Spleen (tissue), 11 donors: ENCODE measurements at regions not wholly inside any gene's neighbourhood (a gene's known extent, or its start where the extent isn't known, plus 50 kb on each side); places are given as distances from the start of the nearest gene placed in this dataset.

Source experiments
- DNase-seq: peaks from one replicate; pipeline ENCODE4 v3.0.0-alpha.2; 2020
- H3K27ac ChIP-seq, 8 donors: fragments of 200-600 bp; sonication (generic) in 7 of 8; 1 replicate in 4 of 8; 2 replicates in 4 of 8; pipeline versions ENCODE4 v1.5.0 to v1.8.0; 2016 to 2021; ENCODE audit warnings: inconsistent platforms in 4 of 8, mild to moderate bottlenecking in 4 of 8, moderate library complexity in 1 of 8
- H3K27me3 ChIP-seq, 7 donors: fragments of 200-600 bp; sonication (generic) in 6 of 7; replicated peaks in 1 of 7; 1 replicate in 4 of 7; 2 replicates in 3 of 7; pipeline versions ENCODE4 v1.5.0 to v1.8.0; 2016 to 2021; ENCODE audit warnings: inconsistent platforms in 3 of 7, mild to moderate bottlenecking in 1 of 7
- H3K36me3 ChIP-seq, 6 donors: fragments of 200-600 bp; sonication (generic) in 5 of 6; 1 replicate in 4 of 6; 2 replicates in 2 of 6; pipeline versions ENCODE4 v1.5.0 to v1.8.0; 2016 to 2021; ENCODE audit warnings: inconsistent platforms in 2 of 6
- H3K4me1 ChIP-seq, 6 donors: fragments of 200-600 bp; sonication (generic) in 5 of 6; 1 replicate in 3 of 6; 2 replicates in 3 of 6; pipeline versions ENCODE4 v1.5.0 to v1.8.0; 2016 to 2021; ENCODE audit warnings: inconsistent platforms in 3 of 6
- H3K4me3 ChIP-seq, 8 donors: fragments of 200-600 bp; sonication (generic) in 7 of 8; 1 replicate in 4 of 8; 2 replicates in 4 of 8; pipeline versions ENCODE4 v1.5.0 to v1.8.0; 2016 to 2021; ENCODE audit warnings: inconsistent platforms in 4 of 8, mild to moderate bottlenecking in 4 of 8, moderate library complexity in 2 of 8
- H3K9me3 ChIP-seq, 8 donors: fragments of 200-600 bp; sonication (generic) in 7 of 8; 1 replicate in 4 of 8; 2 replicates in 4 of 8; pipeline versions ENCODE4 v1.5.0 to v1.8.0; 2016 to 2021; ENCODE audit warnings: inconsistent platforms in 4 of 8
- CTCF ChIP-seq, 11 experiments: fragments of 200-600 bp in 7 of 11; fragments of 450-650 bp in 4 of 11; sonication (generic) in 4 of 11; IDR thresholded peaks in 8 of 11; conservative IDR thresholded peaks in 3 of 11; 1 replicate in 7 of 11; 2 replicates in 4 of 11; pipeline versions ENCODE4 v1.4.0 to v1.8.0; 2016 to 2021; ENCODE audit warnings: antibody characterized with exemption in 11 of 11, inconsistent platforms in 4 of 11, mild to moderate bottlenecking in 1 of 11
- POLR2A ChIP-seq, 3 donors: fragments of 450-650 bp; IDR thresholded peaks; one replicate each; pipeline ENCODE4 v1.5.1; 2017; ENCODE audit warnings: antibody characterized with exemption in 3 of 3, mild to moderate bottlenecking in 1 of 3
- POLR2AphosphoS5 ChIP-seq, 3 donors: sonication (generic); formaldehyde crosslinking; IDR thresholded peaks; one replicate each; pipeline ENCODE4 v1.5.1; 2017; ENCODE audit warnings: antibody characterized with exemption in 3 of 3
- WGBS, 5 donors: extraction: QIAGEN DNeasy Blood & Tissue Kit in 3 of 5; methylation state at CpG; one replicate each; pipeline versions ENCODE4 v1.1.5 to v1.1.7; 2013 to 2018; 5-methylcytosine and 5-hydroxymethylcytosine counted together
- intact Hi-C: fragments of 100-400 bp; cut with DNase I; formaldehyde crosslinking; loops from one replicate; pipeline ENCODE4 v1.15.0; 2023; ENCODE audit warnings: low total_unique reads
- donor health status: healthy with polysubstance abuse.
- donor health status: DM: no; HTN: no; CAD: no; lungs with moderate emphysema.
- donor health status: DM: no; HTN: no; CAD: no.
- donor health status: Bipolar disorder and iron deficiency.
- donor health status: healthy.
- donor health status: DM: no; HTN: no; CAD: no.
- donor health status: DM: yes; HTN: yes; CAD: no.

GRCh38 chr1:198084241-198084908 is 72.4 kb upstream of the NEK7 start:
- H3K27me3 ChIP-seq, result no peaks in the 10 kb centered on the region
- intact Hi-C loops, result loop anchor here (10.0 kb wide), 1 partner anchor 380 kb away; no protein-coding TSS in a partner anchor

GRCh38 chr1:198086051-198086745 is 70.6 kb upstream of the NEK7 start:
- intact Hi-C loops, result loop anchor here (10.0 kb wide), 1 partner anchor 379 kb away; no protein-coding TSS in a partner anchor
- no peak for TF ChIP-seq CTCF (IDR thresholded peaks at IDR 0.05 in 8 of 11, conservative IDR thresholded peaks at IDR 0.05 in 3 of 11)
- TF ChIP-seq POLR2A (IDR thresholded peaks at IDR 0.05), result no peak
- TF ChIP-seq POLR2AphosphoS5 (IDR thresholded peaks at IDR 0.05), result no peak
- no peak for DNase-seq
- Histone ChIP-seq H3K36me3 (no peaks in the 10 kb centered on the region), H3K27ac (no peak overlapping the region), H3K9me3 (no peaks in the 10 kb centered on the region), H3K27me3 (no peaks in the 10 kb centered on the region), H3K4me3 (no peak overlapping the region), H3K4me1 (peaks cover 0 to 10% (median 0%) of the 10 kb centered on the region in 6 donors)
- WGBS, 5 donors, result 73 to 82% (median 77%) methylated on average over 1 of the region's 1 CpG

More at GRCh38 chr1:198084241-198084908, 72.4 kb upstream of the NEK7 start:
- no peak for DNase-seq
- WGBS, 5 donors, result 75 to 95% (median 92%) methylated on average over 5 of the region's 5 CpGs
- Histone ChIP-seq H3K9me3 (no peaks in the 10 kb centered on the region), H3K27ac (no peak overlapping the region), H3K36me3 (no peaks in the 10 kb centered on the region), H3K4me3 (no peak overlapping the region), H3K4me1 (peaks cover 0 to 10% (median 0%) of the 10 kb centered on the region in 6 donors)
- TF ChIP-seq CTCF (IDR thresholded peaks at IDR 0.05 in 8 of 11, conservative IDR thresholded peaks at IDR 0.05 in 3 of 11) (no peak), POLR2A (IDR thresholded peaks at IDR 0.05) (no peak), POLR2AphosphoS5 (IDR thresholded peaks at IDR 0.05) (no peak)

- H3K4me1 ChIP-seq, result peaks cover 0 to 10% (median 0%) of the 10 kb centered on the region in 6 donors
- H3K36me3 ChIP-seq, result no peaks in the 10 kb centered on the region
- no peak for DNase-seq
- no peak overlapping the region for H3K27ac ChIP-seq
- TF ChIP-seq POLR2A (IDR thresholded peaks at IDR 0.05) (no peak), CTCF (IDR thresholded peaks at IDR 0.05 in 8 of 11, conservative IDR thresholded peaks at IDR 0.05 in 3 of 11) (no peak), POLR2AphosphoS5 (IDR thresholded peaks at IDR 0.05) (no peak)
- intact Hi-C loops, result loop anchor here (10.0 kb wide), 1 partner anchor 377 kb away; no protein-coding TSS in a partner anchor
- H3K9me3 ChIP-seq, result no peaks in the 10 kb centered on the region
- H3K27me3 ChIP-seq, result no peaks in the 10 kb centered on the region
- 47 to 67% (median 54%) methylated on average over 1 of the region's 1 CpG for WGBS, 5 donors
- no peak overlapping the region for H3K4me3 ChIP-seq
Measured at GRCh38 chr1:198087831-198088230, 69.0 kb upstream of the NEK7 start.
